Esophagus muscularis mucosa (tissue), 4 donors: ENCODE measurements at regions not wholly inside any gene's neighbourhood (a gene's known extent, or its start where the extent isn't known, plus 50 kb on each side); places are given as distances from the start of the nearest gene placed in this dataset.

Experiments
- CTCF ChIP-seq, 3 experiments: fragments of 200-600 bp in 2 of 3; fragments of 450-650 bp in 1 of 3; sonication (generic) in 2 of 3; IDR thresholded peaks; one replicate each; pipeline ENCODE4 v1.5.1; 2017 to 2019; ENCODE audit warnings: antibody characterized with exemption in 3 of 3, mild to moderate bottlenecking in 2 of 3, moderate library complexity in 1 of 3
- EP300 ChIP-seq: sonication (generic); formaldehyde crosslinking; IDR thresholded peaks from one replicate; pipeline ENCODE4 v1.6.1; 2017; ENCODE audit warnings: antibody characterized with exemption
- POLR2A ChIP-seq: fragments of 450-650 bp; IDR thresholded peaks from one replicate; pipeline ENCODE4 v1.6.1; 2017; ENCODE audit warnings: antibody characterized with exemption, moderate library complexity, mild to moderate bottlenecking, low read depth

- TF ChIP-seq EP300: no peak
- no peak for TF ChIP-seq POLR2A
- no peak for TF ChIP-seq CTCF (IDR thresholded peaks at IDR 0.05)
Observed at GRCh38 chr13:31978021-31978420, 53.6 kb upstream of the FRY start.
